Calu3 (cell line): ENCODE measurements at regions not wholly inside any gene's neighbourhood (a gene's known extent, or its start where the extent isn't known, plus 50 kb on each side); places are given as distances from the start of the nearest gene placed in this dataset.
"Not testable (repeated sequence)": the region's sequence is repeated elsewhere in the genome, so short reads cannot be mapped to it uniquely, and the experiment has no call there.

Experiments used
- BruUV-seq: library from RNA; stranded (reverse); fragments of 400-500 nt; replicated peaks from 2 replicates; lab custom pipeline; 2021; lab: Mats Ljungman, UMichigan
- CTCF ChIA-PET: fragments of 300-600 bp; sonication (Branson Sonifier 250); formaldehyde crosslinking; loops from one replicate; lab custom pipeline; 2022; ENCODE audit warnings: antibody characterized with exemption; lab: Charles Lee
- DNase-seq: peaks from one replicate; pipeline ENCODE4 v3.0.0; 2022
- H3K27ac Mint-ChIP-seq: one replicate; pipeline ENCODE4 v1.8.0; 2022; ENCODE audit warnings: mixed read lengths; ENCODE audit not compliant: unreplicated experiment
- H3K27me3 Mint-ChIP-seq: one replicate; pipeline ENCODE4 v1.8.0; 2022; ENCODE audit warnings: mixed read lengths; ENCODE audit not compliant: unreplicated experiment
- H3K36me3 Mint-ChIP-seq: one replicate; pipeline ENCODE4 v1.8.0; 2022; ENCODE audit warnings: mild to moderate bottlenecking, moderate library complexity, mixed read lengths; ENCODE audit not compliant: insufficient read depth, unreplicated experiment
- H3K4me1 Mint-ChIP-seq: one replicate; pipeline ENCODE4 v1.8.0; 2022; ENCODE audit warnings: mild to moderate bottlenecking, low read depth, mixed read lengths; ENCODE audit not compliant: unreplicated experiment
- H3K4me3 Mint-ChIP-seq: one replicate; pipeline ENCODE4 v1.8.0; 2022; ENCODE audit warnings: mild to moderate bottlenecking, low read depth, moderate library complexity, mixed read lengths; ENCODE audit not compliant: unreplicated experiment
- H3K9me3 Mint-ChIP-seq: one replicate; pipeline ENCODE4 v1.8.0; 2022; ENCODE audit warnings: low read depth, mixed read lengths; ENCODE audit not compliant: unreplicated experiment
- intact Hi-C: fragments of 100-400 bp; cut with micrococcal nuclease; formaldehyde crosslinking; loops from one replicate; pipeline ENCODE4 v1.10.0; 2022; ENCODE audit not compliant: unreplicated experiment
- TF ChIP-seq, protein P1 (sequence below): fragments of 200-600 bp; IDR thresholded peaks from one replicate; pipeline ENCODE4 v1.8.0; 2022; ENCODE audit warnings: antibody characterized with exemption; ENCODE audit not compliant: unreplicated experiment

DNA sequence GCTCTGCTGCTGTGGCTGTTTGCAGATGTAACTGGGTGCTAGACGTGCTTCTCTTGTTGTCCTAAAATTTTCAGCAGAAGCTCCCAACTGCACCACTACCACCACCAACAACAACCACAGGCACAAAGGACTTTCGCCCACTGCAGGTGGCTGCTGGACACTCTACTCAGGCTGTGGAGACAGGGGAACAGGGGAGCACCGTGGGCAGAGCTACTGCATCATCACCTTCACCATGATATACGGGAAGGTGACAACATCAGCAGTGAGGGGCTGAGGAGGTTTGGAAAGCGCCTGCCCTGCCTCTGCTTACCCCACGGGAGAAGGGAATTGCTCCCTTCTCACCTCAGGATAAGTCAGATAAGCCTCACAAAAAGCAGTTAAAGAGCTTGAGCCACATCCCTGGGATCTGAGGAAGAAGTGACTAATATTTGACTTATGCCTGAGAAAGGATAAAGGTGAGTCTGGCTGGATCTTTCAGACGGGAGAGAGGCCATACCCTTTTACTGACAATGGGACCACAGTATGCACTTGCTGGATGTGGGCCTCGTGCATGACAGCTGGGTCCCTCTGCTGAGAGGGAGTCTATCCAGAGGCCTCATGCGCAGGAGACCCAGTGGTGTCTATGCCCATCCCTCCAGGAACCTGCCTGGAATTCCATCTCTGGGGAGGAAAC, 217.6 kb downstream of the KLF6 start:
- H3K36me3 Mint-ChIP-seq, result no peaks in the 10 kb centered on the region
- TF ChIP-seq, protein P1, sequence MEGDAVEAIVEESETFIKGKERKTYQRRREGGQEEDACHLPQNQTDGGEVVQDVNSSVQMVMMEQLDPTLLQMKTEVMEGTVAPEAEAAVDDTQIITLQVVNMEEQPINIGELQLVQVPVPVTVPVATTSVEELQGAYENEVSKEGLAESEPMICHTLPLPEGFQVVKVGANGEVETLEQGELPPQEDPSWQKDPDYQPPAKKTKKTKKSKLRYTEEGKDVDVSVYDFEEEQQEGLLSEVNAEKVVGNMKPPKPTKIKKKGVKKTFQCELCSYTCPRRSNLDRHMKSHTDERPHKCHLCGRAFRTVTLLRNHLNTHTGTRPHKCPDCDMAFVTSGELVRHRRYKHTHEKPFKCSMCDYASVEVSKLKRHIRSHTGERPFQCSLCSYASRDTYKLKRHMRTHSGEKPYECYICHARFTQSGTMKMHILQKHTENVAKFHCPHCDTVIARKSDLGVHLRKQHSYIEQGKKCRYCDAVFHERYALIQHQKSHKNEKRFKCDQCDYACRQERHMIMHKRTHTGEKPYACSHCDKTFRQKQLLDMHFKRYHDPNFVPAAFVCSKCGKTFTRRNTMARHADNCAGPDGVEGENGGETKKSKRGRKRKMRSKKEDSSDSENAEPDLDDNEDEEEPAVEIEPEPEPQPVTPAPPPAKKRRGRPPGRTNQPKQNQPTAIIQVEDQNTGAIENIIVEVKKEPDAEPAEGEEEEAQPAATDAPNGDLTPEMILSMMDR, result no peak
- CTCF ChIA-PET, result no interaction called here
- intact Hi-C loops, result no loop called here
- H3K27me3 Mint-ChIP-seq, result no peaks in the 10 kb centered on the region
- H3K27ac Mint-ChIP-seq, result no peak overlapping the region
- no peaks in the 10 kb centered on the region for H3K4me1 Mint-ChIP-seq
- DNase-seq, result no peak
- BruUV-seq, result no TSS peak
- H3K9me3 Mint-ChIP-seq, result no peaks in the 10 kb centered on the region
- H3K4me3 Mint-ChIP-seq, result no peak overlapping the region

- no peaks in the 10 kb centered on the region for H3K4me1 Mint-ChIP-seq
- no peaks in the 10 kb centered on the region for H3K27me3 Mint-ChIP-seq
- intact Hi-C loops, result no loop called here
- CTCF ChIA-PET, result no interaction called here
- no peaks in the 10 kb centered on the region for H3K9me3 Mint-ChIP-seq
- DNase-seq, result no peak
- H3K4me3 Mint-ChIP-seq, result no peak overlapping the region
- TF ChIP-seq, protein P1, result no peak
- no TSS peak for BruUV-seq
- H3K36me3 Mint-ChIP-seq, result no peaks in the 10 kb centered on the region
- H3K27ac Mint-ChIP-seq, result no peak overlapping the region
These were observed 218.4 kb downstream of the KLF6 start for GRCh38 chr10:3566627-3567026.

GRCh38 chr10:3564346-3565002, 220.5 kb downstream of the KLF6 start:
- no peaks in the 10 kb centered on the region for H3K9me3 Mint-ChIP-seq
- DNase-seq, result no peak
- H3K4me3 Mint-ChIP-seq, result no peak overlapping the region
- BruUV-seq, result no TSS peak
- H3K27ac Mint-ChIP-seq, result no peak overlapping the region
- H3K4me1 Mint-ChIP-seq, result no peaks in the 10 kb centered on the region
- TF ChIP-seq, protein P1, result no peak
- CTCF ChIA-PET, result no interaction called here
- no peaks in the 10 kb centered on the region for H3K27me3 Mint-ChIP-seq
- H3K36me3 Mint-ChIP-seq, result no peaks in the 10 kb centered on the region
- intact Hi-C loops, result no loop called here

DNA sequence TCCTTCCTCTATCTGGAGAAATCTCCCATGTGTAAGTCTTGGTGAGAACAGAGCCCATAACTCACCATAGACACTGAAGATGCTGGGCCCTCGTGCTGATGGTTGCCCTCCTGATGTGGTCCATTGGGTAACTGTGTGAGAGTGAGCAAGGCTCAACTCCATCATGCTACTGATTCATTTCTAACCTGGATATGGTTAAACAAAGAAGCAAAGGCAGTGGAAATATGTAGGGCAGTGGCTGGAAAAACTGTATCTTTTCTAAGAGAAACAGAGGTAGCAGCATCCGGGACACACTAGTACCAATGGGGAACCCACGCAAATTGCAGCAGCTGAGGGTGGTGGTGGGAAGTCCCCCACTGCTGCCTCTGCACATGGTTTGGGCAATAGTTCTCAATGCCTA, 221.7 kb downstream of the KLF6 start:
- Mint-ChIP-seq H3K9me3 (no peaks in the 10 kb centered on the region), H3K27me3 (no peaks in the 10 kb centered on the region), H3K27ac (no peak overlapping the region), H3K4me3 (no peak overlapping the region), H3K36me3 (no peaks in the 10 kb centered on the region), H3K4me1 (no peaks in the 10 kb centered on the region)
- TF ChIP-seq, protein P1, result no peak
- intact Hi-C loops, result no loop called here
- CTCF ChIA-PET, result no interaction called here
- DNase-seq, result no peak
- no TSS peak for BruUV-seq

GRCh38 chr10:3560628-3561027, 224.4 kb downstream of the KLF6 start:
- CTCF ChIA-PET, intact Hi-C loops, H3K27me3 Mint-ChIP-seq, H3K4me1 Mint-ChIP-seq, H3K4me3 Mint-ChIP-seq, H3K9me3 Mint-ChIP-seq, H3K36me3 Mint-ChIP-seq, BruUV-seq, DNase-seq, H3K27ac Mint-ChIP-seq: not testable (repeated sequence)
